Right lobe of liver (tissue), 4 donors: ENCODE measurements at regions not wholly inside any gene's neighbourhood (a gene's known extent, or its start where the extent isn't known, plus 50 kb on each side); places are given as distances from the start of the nearest gene placed in this dataset.

Source experiments
- POLR2A ChIP-seq: fragments of 450-650 bp; IDR thresholded peaks from one replicate; pipeline ENCODE4 v1.6.1; 2017; ENCODE audit warnings: antibody characterized with exemption, mild to moderate bottlenecking
- TF ChIP-seq, protein P1 (sequence below), 4 donors: fragments of 200-600 bp in 3 of 4; fragments of 450-650 bp in 1 of 4; IDR thresholded peaks; one replicate each; pipeline versions ENCODE4 v1.5.1 to v1.8.0; 2016 to 2022; ENCODE audit warnings: antibody characterized with exemption in 4 of 4, mild to moderate bottlenecking in 2 of 4
- donor health status: DM: no; HTN: no; CAD: no.
- donor health status: DM: no; HTN: no; CAD: no.
- donor health status: DM: no; HTN: yes; CAD: no.

DNA sequence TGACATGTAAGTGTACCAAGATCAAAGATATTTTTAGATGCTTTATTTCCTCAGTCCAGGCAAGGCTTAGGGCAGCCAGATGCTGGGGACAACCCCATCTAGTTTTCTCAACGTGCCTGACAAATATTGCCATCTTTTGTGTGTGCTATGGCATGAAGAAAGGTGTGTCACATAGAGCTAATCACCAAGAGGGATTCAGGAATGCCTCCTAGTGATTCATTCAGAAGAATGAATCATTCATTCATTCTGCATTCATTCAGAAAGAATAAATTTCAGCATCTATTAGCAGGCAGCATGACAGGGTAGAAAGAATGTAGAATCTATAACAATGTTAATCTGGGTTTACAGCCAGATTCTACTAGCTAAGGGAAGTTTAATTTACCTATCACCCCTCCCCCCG lies 75.4 kb upstream of the LRRC4C start:
- TF ChIP-seq, protein P1, sequence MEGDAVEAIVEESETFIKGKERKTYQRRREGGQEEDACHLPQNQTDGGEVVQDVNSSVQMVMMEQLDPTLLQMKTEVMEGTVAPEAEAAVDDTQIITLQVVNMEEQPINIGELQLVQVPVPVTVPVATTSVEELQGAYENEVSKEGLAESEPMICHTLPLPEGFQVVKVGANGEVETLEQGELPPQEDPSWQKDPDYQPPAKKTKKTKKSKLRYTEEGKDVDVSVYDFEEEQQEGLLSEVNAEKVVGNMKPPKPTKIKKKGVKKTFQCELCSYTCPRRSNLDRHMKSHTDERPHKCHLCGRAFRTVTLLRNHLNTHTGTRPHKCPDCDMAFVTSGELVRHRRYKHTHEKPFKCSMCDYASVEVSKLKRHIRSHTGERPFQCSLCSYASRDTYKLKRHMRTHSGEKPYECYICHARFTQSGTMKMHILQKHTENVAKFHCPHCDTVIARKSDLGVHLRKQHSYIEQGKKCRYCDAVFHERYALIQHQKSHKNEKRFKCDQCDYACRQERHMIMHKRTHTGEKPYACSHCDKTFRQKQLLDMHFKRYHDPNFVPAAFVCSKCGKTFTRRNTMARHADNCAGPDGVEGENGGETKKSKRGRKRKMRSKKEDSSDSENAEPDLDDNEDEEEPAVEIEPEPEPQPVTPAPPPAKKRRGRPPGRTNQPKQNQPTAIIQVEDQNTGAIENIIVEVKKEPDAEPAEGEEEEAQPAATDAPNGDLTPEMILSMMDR (IDR thresholded peaks at IDR 0.05), result no peak
- TF ChIP-seq POLR2A, result no peak
